ENCODE measurements at regions not wholly inside any gene's neighbourhood (a gene's known extent, or its start where the extent isn't known, plus 50 kb on each side); places are given as distances from the start of the nearest gene placed in this dataset.
"Not testable (repeated sequence)": the region's sequence is repeated elsewhere in the genome, so short reads cannot be mapped to it uniquely, and the experiment has no call there.

DNA sequence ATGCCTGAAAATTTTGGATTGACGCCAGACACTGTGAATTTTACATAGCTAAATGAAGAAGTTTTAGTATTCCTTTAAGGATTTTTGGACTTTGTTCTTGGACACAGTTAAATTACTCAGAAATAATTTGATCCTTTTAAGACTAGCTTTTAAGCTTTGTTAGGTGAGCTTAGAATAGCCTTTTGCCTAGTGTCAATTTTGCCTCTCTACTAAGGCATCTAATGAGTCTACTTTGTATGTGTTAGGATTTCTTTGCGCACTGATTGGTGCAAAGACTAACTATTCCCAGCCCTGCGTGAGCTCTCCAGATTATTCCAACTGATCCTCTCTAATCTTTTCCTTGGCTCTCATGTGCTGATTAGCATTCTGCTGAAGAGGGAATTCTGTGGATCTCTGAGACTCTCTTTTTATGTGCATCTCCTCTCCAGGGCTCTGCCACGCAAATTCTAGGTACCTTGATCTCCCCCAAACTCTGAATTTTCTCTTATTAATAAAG, 128.1 kb upstream of the BCL9 start:
- H3K4me3 ChIP-seq (ENCODE audit: low read depth, low read length) = no peak overlapping the region
- ChIA-PET CTCF (interaction anchor here (0.6 to 1.7 kb wide), 2 partner anchors 23 to 1091 kb away, joined by 3 to 6 read pairs; no protein-coding TSS in a partner anchor), POLR2A (no interaction called here)
- TF ChIP-seq, protein P1, sequence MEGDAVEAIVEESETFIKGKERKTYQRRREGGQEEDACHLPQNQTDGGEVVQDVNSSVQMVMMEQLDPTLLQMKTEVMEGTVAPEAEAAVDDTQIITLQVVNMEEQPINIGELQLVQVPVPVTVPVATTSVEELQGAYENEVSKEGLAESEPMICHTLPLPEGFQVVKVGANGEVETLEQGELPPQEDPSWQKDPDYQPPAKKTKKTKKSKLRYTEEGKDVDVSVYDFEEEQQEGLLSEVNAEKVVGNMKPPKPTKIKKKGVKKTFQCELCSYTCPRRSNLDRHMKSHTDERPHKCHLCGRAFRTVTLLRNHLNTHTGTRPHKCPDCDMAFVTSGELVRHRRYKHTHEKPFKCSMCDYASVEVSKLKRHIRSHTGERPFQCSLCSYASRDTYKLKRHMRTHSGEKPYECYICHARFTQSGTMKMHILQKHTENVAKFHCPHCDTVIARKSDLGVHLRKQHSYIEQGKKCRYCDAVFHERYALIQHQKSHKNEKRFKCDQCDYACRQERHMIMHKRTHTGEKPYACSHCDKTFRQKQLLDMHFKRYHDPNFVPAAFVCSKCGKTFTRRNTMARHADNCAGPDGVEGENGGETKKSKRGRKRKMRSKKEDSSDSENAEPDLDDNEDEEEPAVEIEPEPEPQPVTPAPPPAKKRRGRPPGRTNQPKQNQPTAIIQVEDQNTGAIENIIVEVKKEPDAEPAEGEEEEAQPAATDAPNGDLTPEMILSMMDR (IDR thresholded peaks at IDR 0.05; ENCODE audit: insufficient read depth, low read length, missing control alignments) = no peak
- DNase-seq (ENCODE audit: low read depth, low spot score) = no peak

DNA sequence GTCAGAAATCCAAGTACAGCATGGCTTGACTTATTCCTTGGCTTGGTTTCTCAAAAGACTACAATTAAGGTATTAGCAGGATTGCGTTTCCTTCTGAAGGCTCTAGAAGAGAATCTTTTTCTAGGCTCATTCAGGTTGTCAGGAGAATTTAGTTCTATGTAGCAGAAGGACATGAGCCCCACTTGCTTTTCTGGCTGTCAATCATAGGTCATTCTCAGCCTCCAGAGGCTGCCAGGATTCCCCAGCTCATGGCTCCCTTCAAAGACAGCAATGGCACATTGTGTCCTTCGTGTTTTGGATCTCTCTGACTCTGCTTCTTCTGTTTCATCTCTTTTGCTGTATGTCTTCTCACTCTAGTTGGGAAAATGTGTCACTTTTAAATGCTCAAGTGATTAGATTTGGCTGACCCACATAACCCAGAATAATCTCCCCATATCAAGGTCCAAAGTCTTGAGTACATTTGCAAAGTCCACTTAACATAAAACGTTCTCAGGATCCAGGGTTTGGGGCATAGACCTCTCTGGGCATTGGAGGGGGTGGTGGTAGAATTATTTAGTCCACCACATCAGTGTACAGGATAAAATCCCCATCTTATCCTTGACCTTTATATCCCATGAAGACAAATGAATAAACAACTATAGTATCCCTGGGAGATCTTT, 126.7 kb upstream of the BCL9 start:
- ChIA-PET CTCF (no interaction called here), POLR2A (no interaction called here)
- TF ChIP-seq, protein P1 (IDR thresholded peaks at IDR 0.05; ENCODE audit: insufficient read depth, low read length, missing control alignments) = no peak
- no peak for DNase-seq (ENCODE audit: low read depth, low spot score)
- no peak overlapping the region for H3K4me3 ChIP-seq (ENCODE audit: low read depth, low read length)

DNA sequence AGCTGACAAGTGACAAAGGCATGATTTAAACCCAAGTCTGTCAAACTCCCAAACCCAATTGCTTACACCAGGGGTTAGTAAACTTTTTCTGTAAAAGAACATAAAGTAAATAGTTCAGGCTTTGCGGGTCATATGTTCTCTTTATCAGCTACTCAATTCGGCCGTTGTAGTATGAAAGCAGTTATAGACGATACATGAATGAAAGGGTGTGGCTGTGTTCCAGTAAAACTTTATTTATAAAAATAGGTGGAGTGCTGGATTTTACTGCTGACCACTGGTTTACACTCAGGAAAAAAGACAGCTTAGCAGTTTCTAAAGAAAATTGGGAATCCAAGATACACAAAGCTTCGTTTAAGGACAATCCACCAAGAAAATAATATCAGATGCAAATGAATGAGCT, 124.3 kb upstream of the BCL9 start:
- ChIA-PET CTCF (no interaction called here), POLR2A (no interaction called here)
- TF ChIP-seq, protein P1 (IDR thresholded peaks at IDR 0.05; ENCODE audit: insufficient read depth, low read length, missing control alignments) = no peak
- no peak overlapping the region for H3K4me3 ChIP-seq (ENCODE audit: low read depth, low read length)
- DNase-seq (ENCODE audit: low read depth, low spot score) = no peak

DNA sequence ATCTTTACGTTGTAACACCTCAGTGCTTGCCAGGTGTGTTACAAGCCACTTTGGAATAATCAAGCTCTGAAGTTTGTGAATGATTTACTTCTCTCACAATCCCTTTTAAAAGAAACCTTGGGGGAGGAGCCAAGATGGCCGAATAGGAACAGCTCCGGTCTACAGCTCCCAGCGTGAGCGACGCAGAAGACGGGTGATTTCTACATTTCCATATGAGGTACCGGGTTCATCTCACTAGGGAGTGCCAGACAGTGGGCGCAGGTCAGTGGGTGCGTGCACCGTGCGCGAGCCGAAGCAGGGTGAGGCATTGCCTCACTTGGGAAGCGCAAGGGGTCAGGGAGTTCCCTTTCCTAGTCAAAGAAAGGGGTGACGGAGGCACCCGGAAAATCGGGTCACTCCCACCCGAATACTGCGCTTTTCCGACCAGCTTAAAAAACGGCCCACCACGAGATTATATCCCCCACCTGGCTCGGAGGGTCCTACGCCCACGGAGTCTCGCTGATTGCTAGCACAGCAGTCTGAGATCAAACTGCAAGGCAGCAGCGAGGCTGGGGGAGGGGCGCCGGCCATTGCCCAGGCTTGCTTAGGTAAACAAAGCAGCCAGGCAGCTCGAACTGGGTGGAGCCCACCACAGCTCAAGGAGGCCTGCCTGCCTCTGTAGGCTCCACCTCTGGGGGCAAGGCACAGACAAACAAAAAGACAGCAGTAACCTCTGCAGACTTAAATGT, 118.0 kb upstream of the BCL9 start:
- CTCF ChIA-PET; H3K4me3 ChIP-seq (ENCODE audit: low read depth, low read length); DNase-seq (ENCODE audit: low read depth, low spot score); POLR2A ChIA-PET: not testable (repeated sequence)

DNA sequence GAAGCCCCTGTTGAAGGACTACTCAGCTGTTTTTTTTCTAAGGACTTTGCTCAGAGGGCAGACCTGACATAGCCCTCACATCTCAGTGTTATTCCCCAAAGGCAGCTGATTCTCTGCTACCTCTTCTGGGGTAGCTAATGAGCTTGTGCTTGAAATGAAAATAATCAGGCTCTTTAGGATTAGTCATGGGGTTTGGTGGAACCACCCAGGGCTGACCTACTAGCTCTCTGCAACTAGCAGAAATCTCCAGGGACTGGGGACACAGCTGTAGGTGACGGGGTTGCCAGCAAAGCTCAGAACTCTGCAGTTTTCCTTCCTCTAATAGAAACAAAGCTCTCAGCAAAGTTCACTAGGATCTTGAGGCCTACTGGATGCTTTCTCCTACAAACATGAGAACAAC, 106.4 kb upstream of the BCL9 start:
- no peak for DNase-seq (ENCODE audit: low read depth, low spot score)
- ChIA-PET CTCF (no interaction called here), POLR2A (no interaction called here)
- no peak overlapping the region for H3K4me3 ChIP-seq (ENCODE audit: low read depth, low read length)
- TF ChIP-seq, protein P1 (IDR thresholded peaks at IDR 0.05; ENCODE audit: insufficient read depth, low read length, missing control alignments) = no peak

DNA sequence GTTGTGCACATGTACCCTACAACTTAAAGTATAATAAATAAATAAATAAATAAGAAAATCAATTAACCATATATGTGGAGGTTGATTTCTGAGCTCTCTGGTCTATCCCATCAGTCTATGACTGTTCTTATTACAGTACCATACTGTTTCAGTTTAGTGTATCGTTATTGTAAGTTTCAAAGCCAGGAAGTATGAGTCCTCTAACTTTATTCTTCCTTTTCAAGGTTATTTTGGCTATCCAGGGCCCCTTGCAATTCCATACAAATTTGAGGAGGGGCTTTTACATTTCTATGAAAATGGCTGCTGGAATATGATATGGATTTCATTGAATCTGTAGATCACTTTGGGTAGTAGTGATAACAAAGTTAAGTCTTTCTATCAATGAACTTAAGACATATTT, 96.9 kb upstream of the BCL9 start:
- no peak for DNase-seq (ENCODE audit: low read depth, low spot score)
- TF ChIP-seq, protein P1 (IDR thresholded peaks at IDR 0.05; ENCODE audit: insufficient read depth, low read length, missing control alignments) = no peak
- ChIA-PET CTCF (no interaction called here), POLR2A (no interaction called here)
- H3K4me3 ChIP-seq (ENCODE audit: low read depth, low read length) = no peak overlapping the region

Measured in AG04449 (cell line).